Osteocyte (in vitro differentiated cells): ENCODE measurements at regions not wholly inside any gene's neighbourhood (a gene's known extent, or its start where the extent isn't known, plus 50 kb on each side); places are given as distances from the start of the nearest gene placed in this dataset.

Experiments
- DNase-seq: peaks from one replicate; pipeline ENCODE4 v3.0.0; 2021; ENCODE audit warnings: mixed read lengths; ENCODE audit not compliant: unreplicated experiment; ENCODE audit errors: extremely low spot score
- H3K27ac Mint-ChIP-seq: one replicate; pipeline ENCODE4 v1.8.0; 2021; ENCODE audit warnings: mild to moderate bottlenecking, mixed read lengths; ENCODE audit not compliant: unreplicated experiment
- H3K27me3 Mint-ChIP-seq: one replicate; pipeline ENCODE4 v1.8.0; 2021; ENCODE audit warnings: mixed read lengths; ENCODE audit not compliant: unreplicated experiment
- H3K36me3 Mint-ChIP-seq: one replicate; pipeline ENCODE4 v1.8.0; 2021; ENCODE audit warnings: mixed read lengths; ENCODE audit not compliant: unreplicated experiment
- H3K4me1 Mint-ChIP-seq: one replicate; pipeline ENCODE4 v1.8.0; 2021; ENCODE audit warnings: mixed read lengths; ENCODE audit not compliant: unreplicated experiment
- H3K4me3 Mint-ChIP-seq: one replicate; pipeline ENCODE4 v1.8.0; 2021; ENCODE audit warnings: mild to moderate bottlenecking, moderate library complexity, mixed read lengths; ENCODE audit not compliant: unreplicated experiment
- H3K9me3 Mint-ChIP-seq: one replicate; pipeline ENCODE4 v1.8.0; 2021; ENCODE audit warnings: mixed read lengths; ENCODE audit not compliant: unreplicated experiment
- CTCF ChIP-seq: fragments of 200-600 bp; sonication (generic); IDR thresholded peaks from 2 replicates; pipeline ENCODE4 v1.5.0; 2021; ENCODE audit warnings: antibody characterized with exemption, mild to moderate bottlenecking, moderate library complexity

- DNase-seq, result no peak
- H3K27me3 Mint-ChIP-seq, result peaks cover 2% of the 10 kb centered on the region
- no peak overlapping the region for H3K27ac Mint-ChIP-seq
- H3K36me3 Mint-ChIP-seq, result no peaks in the 10 kb centered on the region
- no peak overlapping the region for H3K4me3 Mint-ChIP-seq
- no peaks in the 10 kb centered on the region for H3K9me3 Mint-ChIP-seq
- TF ChIP-seq CTCF, result no peak
- no peaks in the 10 kb centered on the region for H3K4me1 Mint-ChIP-seq
Observed at GRCh38 chr4:79175716-79176115, 150.1 kb downstream of the NAA11 start.

GRCh38 chr4:79174490-79175252 lies 151.2 kb downstream of the NAA11 start:
- Mint-ChIP-seq H3K27ac (no peak overlapping the region), H3K36me3 (no peaks in the 10 kb centered on the region), H3K4me3 (no peak overlapping the region), H3K4me1 (no peaks in the 10 kb centered on the region), H3K27me3 (peaks cover 2% of the 10 kb centered on the region), H3K9me3 (no peaks in the 10 kb centered on the region)
- DNase-seq, result no peak
- TF ChIP-seq CTCF, result no peak

- H3K27ac Mint-ChIP-seq, result no peak overlapping the region
- H3K4me3 Mint-ChIP-seq, result no peak overlapping the region
- H3K4me1 Mint-ChIP-seq, result no peaks in the 10 kb centered on the region
- no peak for DNase-seq
- TF ChIP-seq CTCF, result no peak
- peaks cover 2% of the 10 kb centered on the region for H3K27me3 Mint-ChIP-seq
- H3K36me3 Mint-ChIP-seq, result no peaks in the 10 kb centered on the region
- H3K9me3 Mint-ChIP-seq, result peaks cover 6% of the 10 kb centered on the region
Observed at GRCh38 chr4:79173186-79173585, 152.7 kb downstream of the NAA11 start.

- peaks cover 2% of the 10 kb centered on the region for H3K27me3 Mint-ChIP-seq
- H3K36me3 Mint-ChIP-seq, result no peaks in the 10 kb centered on the region
- DNase-seq, result no peak
- TF ChIP-seq CTCF, result no peak
- H3K9me3 Mint-ChIP-seq, result peaks cover 13% of the 10 kb centered on the region
- no peak overlapping the region for H3K27ac Mint-ChIP-seq
- H3K4me1 Mint-ChIP-seq, result no peaks in the 10 kb centered on the region
- no peak overlapping the region for H3K4me3 Mint-ChIP-seq
Observed at GRCh38 chr4:79170077-79170476, 155.8 kb downstream of the NAA11 start.

GRCh38 chr4:79164907-79165610 lies 160.8 kb downstream of the NAA11 start:
- Mint-ChIP-seq H3K36me3 (no peaks in the 10 kb centered on the region), H3K27ac (no peak overlapping the region), H3K9me3 (peaks cover 17% of the 10 kb centered on the region), H3K4me1 (no peaks in the 10 kb centered on the region), H3K27me3 (no peaks in the 10 kb centered on the region), H3K4me3 (no peak overlapping the region)
- DNase-seq, result no peak
- no peak for TF ChIP-seq CTCF
